HCT116 (cell line): ENCODE measurements at regions not wholly inside any gene's neighbourhood (a gene's known extent, or its start where the extent isn't known, plus 50 kb on each side); places are given as distances from the start of the nearest gene placed in this dataset.

ENCODE experiments used
- POLR2A ChIP-seq: IDR thresholded peaks from 2 replicates; pipeline ENCODE4 v1.7.0; 2011; ENCODE audit warnings: borderline replicate concordance; ENCODE audit not compliant: insufficient read depth, insufficient read length; ENCODE audit errors: extremely low read depth
- POLR2AphosphoS5 ChIP-seq: IDR thresholded peaks from 2 replicates; pipeline ENCODE4 v1.6.1; 2011; ENCODE audit warnings: mild to moderate bottlenecking, low read depth, low read length, moderate library complexity
- SP1 ChIP-seq: IDR thresholded peaks from 2 replicates; pipeline ENCODE4 v1.6.1; 2012; ENCODE audit warnings: low read depth
- TF ChIP-seq, protein P1 (sequence below): IDR thresholded peaks from 2 replicates; pipeline ENCODE4 v1.6.1; 2011; ENCODE audit warnings: mild to moderate bottlenecking, low read length, moderate library complexity; ENCODE audit not compliant: insufficient replicate concordance; ENCODE audit errors: extremely low read depth
- TF ChIP-seq, protein P2 (sequence below), 3 experiments: fragments of 200-600 bp in 1 of 3; sonication (generic) in 1 of 3; IDR thresholded peaks in 2 of 3; conservative IDR thresholded peaks in 1 of 3; 2 replicates each; pipeline ENCODE4 v1.5.1; 2012 to 2017; ENCODE audit warnings: low read depth in 2 of 3, low read length in 2 of 3, antibody characterized with exemption in 1 of 3, borderline replicate concordance in 1 of 3, control low read depth in 1 of 3, mild to moderate bottlenecking in 1 of 3, mixed read lengths in 1 of 3, mixed run types in 1 of 3, moderate library complexity in 1 of 3; ENCODE audit not compliant: insufficient read depth in 1 of 3
- TF ChIP-seq, protein P3 (sequence below): IDR thresholded peaks from 2 replicates; pipeline ENCODE4 v1.6.1; 2012

DNA sequence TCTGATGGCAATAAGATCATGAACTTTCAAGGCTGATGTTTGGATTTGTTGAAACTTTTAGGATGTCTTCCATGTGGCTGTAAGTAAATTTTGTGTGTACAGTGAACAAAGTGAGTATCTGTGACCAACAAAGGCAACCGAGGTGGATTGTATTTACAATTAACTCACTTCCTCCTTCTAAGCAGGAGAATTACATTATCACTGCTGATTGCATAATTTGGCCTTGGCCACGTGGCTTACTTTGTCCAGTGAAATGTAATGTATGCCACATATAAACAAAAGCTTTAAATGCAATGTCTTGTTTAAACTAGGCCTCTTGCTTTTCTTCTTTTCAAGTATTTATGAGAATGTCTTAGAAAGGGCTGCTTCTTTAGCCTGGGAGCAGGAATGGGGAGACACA, 66.3 kb upstream of the MAD2L1 start:
- TF ChIP-seq SP1 (no peak), POLR2A (no peak), POLR2AphosphoS5 (no peak)
- TF ChIP-seq, protein P1, sequence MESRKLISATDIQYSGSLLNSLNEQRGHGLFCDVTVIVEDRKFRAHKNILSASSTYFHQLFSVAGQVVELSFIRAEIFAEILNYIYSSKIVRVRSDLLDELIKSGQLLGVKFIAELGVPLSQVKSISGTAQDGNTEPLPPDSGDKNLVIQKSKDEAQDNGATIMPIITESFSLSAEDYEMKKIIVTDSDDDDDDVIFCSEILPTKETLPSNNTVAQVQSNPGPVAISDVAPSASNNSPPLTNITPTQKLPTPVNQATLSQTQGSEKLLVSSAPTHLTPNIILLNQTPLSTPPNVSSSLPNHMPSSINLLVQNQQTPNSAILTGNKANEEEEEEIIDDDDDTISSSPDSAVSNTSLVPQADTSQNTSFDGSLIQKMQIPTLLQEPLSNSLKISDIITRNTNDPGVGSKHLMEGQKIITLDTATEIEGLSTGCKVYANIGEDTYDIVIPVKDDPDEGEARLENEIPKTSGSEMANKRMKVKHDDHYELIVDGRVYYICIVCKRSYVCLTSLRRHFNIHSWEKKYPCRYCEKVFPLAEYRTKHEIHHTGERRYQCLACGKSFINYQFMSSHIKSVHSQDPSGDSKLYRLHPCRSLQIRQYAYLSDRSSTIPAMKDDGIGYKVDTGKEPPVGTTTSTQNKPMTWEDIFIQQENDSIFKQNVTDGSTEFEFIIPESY, result no peak
- TF ChIP-seq, protein P2, sequence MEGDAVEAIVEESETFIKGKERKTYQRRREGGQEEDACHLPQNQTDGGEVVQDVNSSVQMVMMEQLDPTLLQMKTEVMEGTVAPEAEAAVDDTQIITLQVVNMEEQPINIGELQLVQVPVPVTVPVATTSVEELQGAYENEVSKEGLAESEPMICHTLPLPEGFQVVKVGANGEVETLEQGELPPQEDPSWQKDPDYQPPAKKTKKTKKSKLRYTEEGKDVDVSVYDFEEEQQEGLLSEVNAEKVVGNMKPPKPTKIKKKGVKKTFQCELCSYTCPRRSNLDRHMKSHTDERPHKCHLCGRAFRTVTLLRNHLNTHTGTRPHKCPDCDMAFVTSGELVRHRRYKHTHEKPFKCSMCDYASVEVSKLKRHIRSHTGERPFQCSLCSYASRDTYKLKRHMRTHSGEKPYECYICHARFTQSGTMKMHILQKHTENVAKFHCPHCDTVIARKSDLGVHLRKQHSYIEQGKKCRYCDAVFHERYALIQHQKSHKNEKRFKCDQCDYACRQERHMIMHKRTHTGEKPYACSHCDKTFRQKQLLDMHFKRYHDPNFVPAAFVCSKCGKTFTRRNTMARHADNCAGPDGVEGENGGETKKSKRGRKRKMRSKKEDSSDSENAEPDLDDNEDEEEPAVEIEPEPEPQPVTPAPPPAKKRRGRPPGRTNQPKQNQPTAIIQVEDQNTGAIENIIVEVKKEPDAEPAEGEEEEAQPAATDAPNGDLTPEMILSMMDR (IDR thresholded peaks at IDR 0.05 in 2 of 3, conservative IDR thresholded peaks at IDR 0.05 in 1 of 3; ENCODE audit: borderline replicate concordance in 1 of 3, insufficient read depth in 1 of 3, low read depth in 2 of 3, low read length in 2 of 3), result no peak
- TF ChIP-seq, protein P3, sequence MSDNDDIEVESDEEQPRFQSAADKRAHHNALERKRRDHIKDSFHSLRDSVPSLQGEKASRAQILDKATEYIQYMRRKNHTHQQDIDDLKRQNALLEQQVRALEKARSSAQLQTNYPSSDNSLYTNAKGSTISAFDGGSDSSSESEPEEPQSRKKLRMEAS, result no peak
